GM12872 (cell line): ENCODE measurements at regions not wholly inside any gene's neighbourhood (a gene's known extent, or its start where the extent isn't known, plus 50 kb on each side); places are given as distances from the start of the nearest gene placed in this dataset.

Source experiments
- CTCF ChIP-seq: IDR thresholded peaks from 3 replicates; pipeline ENCODE4 v1.5.1; 2011; ENCODE audit warnings: low read depth, mild to moderate bottlenecking, low read length, moderate library complexity; ENCODE audit not compliant: insufficient read depth

GRCh38 chr22:49370627-49371301 lies 456.9 kb downstream of the BRD1 start:
- TF ChIP-seq CTCF: no peak

GRCh38 chr22:49369726-49370626 lies 457.7 kb downstream of the BRD1 start:
- no peak for TF ChIP-seq CTCF

- TF ChIP-seq CTCF: no peak
Observed at GRCh38 chr22:49368976-49369725, 458.5 kb downstream of the BRD1 start.

GRCh38 chr22:49368221-49368975 lies 459.3 kb downstream of the BRD1 start:
- no peak for TF ChIP-seq CTCF

DNA sequence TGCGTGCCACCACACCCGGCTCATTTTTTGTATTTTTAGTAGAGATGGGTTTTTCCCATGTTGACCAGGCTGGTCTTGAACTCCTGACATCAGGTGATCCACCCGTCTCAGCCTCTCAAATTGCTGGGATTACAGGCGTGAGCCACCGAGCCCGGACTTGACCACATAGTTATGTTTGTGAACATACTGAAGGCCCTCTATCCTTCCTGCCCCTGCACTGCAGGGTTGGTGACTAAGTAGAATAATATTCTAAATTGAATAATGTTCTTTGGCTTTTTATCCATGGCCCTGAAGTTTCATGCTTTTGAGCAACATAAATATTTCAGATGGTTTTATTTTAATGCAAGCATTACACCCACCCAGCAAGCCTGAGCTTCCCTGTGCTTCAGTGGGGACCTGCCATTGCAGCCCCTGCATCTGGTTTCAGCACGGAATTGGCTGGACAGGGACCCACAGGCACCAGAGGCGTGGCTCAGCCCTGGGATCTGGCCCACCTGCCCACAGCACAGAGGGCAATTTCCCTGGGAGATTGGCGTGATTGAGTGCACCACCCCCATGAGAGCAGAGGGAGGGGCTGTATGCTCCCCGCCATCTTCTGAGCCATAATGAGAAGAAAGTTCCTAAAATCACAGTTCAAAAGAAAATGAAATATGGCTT lies 460.5 kb downstream of the BRD1 start:
- TF ChIP-seq CTCF: no peak

- no peak for TF ChIP-seq CTCF
Observed at GRCh38 chr22:49366437-49366836, 461.2 kb downstream of the BRD1 start.
